ENCODE measurements at regions not wholly inside any gene's neighbourhood (a gene's known extent, or its start where the extent isn't known, plus 50 kb on each side); places are given as distances from the start of the nearest gene placed in this dataset.

- no peaks in the 10 kb centered on the region; the same call in 1 of the 2 replicates for H3K27me3 Mint-ChIP-seq (ENCODE audit: low read depth)
- WGBS (ENCODE audit: extremely low coverage, insufficient read length, low lambda C conversion rate), result no CpG with 5 or more reads among the region's 3 CpGs
Observed at GRCh38 chr1:96992871-96993270, 271.3 kb downstream of the PTBP2 start.

More at GRCh38 chr1:96992871-96993270, 271.3 kb downstream of the PTBP2 start:
- Histone ChIP-seq H4K91ac (ENCODE audit: insufficient read length, low read depth, low read length) (no peak overlapping the region), H2BK120ac (ENCODE audit: low read depth, low read length, poor library complexity, severe bottlenecking) (no peak overlapping the region), H3K4me2 (ENCODE audit: insufficient read depth, insufficient read length, low read length) (no peak overlapping the region), H2BK12ac (ENCODE audit: insufficient read length, low read depth, low read length) (no peak overlapping the region), H3K56ac (ENCODE audit: insufficient read length, low read depth, low read length) (no peak overlapping the region), H3K9ac (ENCODE audit: extremely low read depth, insufficient read length, low read length) (no peak overlapping the region), H2BK20ac (ENCODE audit: low read depth, low read length, poor library complexity, severe bottlenecking) (no peak overlapping the region), H3K27me3 (ENCODE audit: insufficient read depth, low read length) (no peaks in the 10 kb centered on the region), H3K14ac (ENCODE audit: insufficient read depth, low read length) (no peak overlapping the region), H2AFZ (ENCODE audit: low read length) (no peak overlapping the region), H3K23ac (ENCODE audit: insufficient read length, low read depth, low read length) (no peak overlapping the region), H3T11ph (ENCODE audit: low read length) (no peak overlapping the region), H3K18ac (ENCODE audit: insufficient read length, low read depth, low read length) (no peak overlapping the region), H3K79me1 (ENCODE audit: insufficient read depth, low read depth, low read length, poor library complexity, severe bottlenecking) (no peaks in the 10 kb centered on the region), H4K5ac (ENCODE audit: insufficient read length, low read depth, low read length) (no peak overlapping the region), H2BK15ac (ENCODE audit: low read depth, low read length) (no peak overlapping the region), H3K79me2 (ENCODE audit: insufficient read depth, low read length) (no peaks in the 10 kb centered on the region), H3K27ac (ENCODE audit: insufficient read length, low read depth, low read length) (no peak overlapping the region), H2BK5ac (ENCODE audit: insufficient read length, low read length) (no peak overlapping the region), H3K4me1 (ENCODE audit: insufficient read depth, low read length) (no peaks in the 10 kb centered on the region), H3K9me3 (ENCODE audit: control insufficient read depth, low read depth, low read length) (no peaks in the 10 kb centered on the region), H3K4ac (ENCODE audit: low read depth, low read length) (no peak overlapping the region), H4K8ac (replicated peaks; ENCODE audit: insufficient read length, low read depth, low read length) (no peak overlapping the region), H3K23me2 (ENCODE audit: insufficient read length, low read depth, low read length, poor library complexity, severe bottlenecking) (no peaks in the 10 kb centered on the region), H4K20me1 (ENCODE audit: control insufficient read depth, insufficient read depth, insufficient read length) (no peaks in the 10 kb centered on the region), H2AK5ac (ENCODE audit: insufficient read length, low read length) (no peak overlapping the region)
- Mint-ChIP-seq H3K27ac (no peak overlapping the region), H3K4me3 (no peak overlapping the region), H3K4me1 (0 out of 4 replicates have a peak, but pooled peaks cover 0 to 2% of the 10 kb centered on the region in 2 experiments), H3K9me3 (no peaks in the 10 kb centered on the region; a peak in 1 of 5 replicates), H3K36me3 (ENCODE audit: insufficient read depth in 1 of 3, low read depth in 3 of 3) (no peaks in the 10 kb centered on the region; a peak in 1 of 7 replicates)
- no peak for TF ChIP-seq CTCF (conservative IDR thresholded peaks at IDR 0.05)
- DNase-seq, result no peak

Data from H9 (cell line).